H9 (cell line): ENCODE measurements at regions not wholly inside any gene's neighbourhood (a gene's known extent, or its start where the extent isn't known, plus 50 kb on each side); places are given as distances from the start of the nearest gene placed in this dataset.

Experiments used
- DNase-seq: peaks from one replicate; pipeline ENCODE4 v3.0.0-alpha.2; 2017
- H2AFZ ChIP-seq: one replicate; pipeline ENCODE4 v1.6.1; 2013; ENCODE audit warnings: mild to moderate bottlenecking, low read length, control low read depth, moderate library complexity
- H2AK5ac ChIP-seq: 2 replicates; pipeline ENCODE4 v1.6.1; 2013; ENCODE audit warnings: low read length, control low read depth, mixed read lengths; ENCODE audit not compliant: insufficient read length
- H2BK120ac ChIP-seq: one replicate; pipeline ENCODE4 v1.6.1; 2013; ENCODE audit warnings: low read depth, mild to moderate bottlenecking, low read length, control low read depth, inconsistent platforms; ENCODE audit not compliant: poor library complexity, severe bottlenecking
- H2BK12ac ChIP-seq: 2 replicates; pipeline ENCODE4 v1.6.1; 2013; ENCODE audit warnings: low read length, control low read depth, mixed read lengths, low read depth; ENCODE audit not compliant: insufficient read length
- H2BK15ac ChIP-seq: 2 replicates; pipeline ENCODE4 v1.6.1; 2013; ENCODE audit warnings: low read depth, low read length, control low read depth
- H2BK20ac ChIP-seq: one replicate; pipeline ENCODE4 v1.6.1; 2013; ENCODE audit warnings: low read depth, mild to moderate bottlenecking, low read length, control low read depth, inconsistent platforms; ENCODE audit not compliant: poor library complexity, severe bottlenecking
- H2BK5ac ChIP-seq: 2 replicates; pipeline ENCODE4 v1.6.1; 2013; ENCODE audit warnings: low read length, control low read depth, mixed read lengths; ENCODE audit not compliant: insufficient read length
- H3K14ac ChIP-seq: 2 replicates; pipeline ENCODE4 v1.6.1; 2013; ENCODE audit warnings: low read length, control low read depth; ENCODE audit not compliant: insufficient read depth
- H3K18ac ChIP-seq: 2 replicates; pipeline ENCODE4 v1.6.1; 2013; ENCODE audit warnings: low read depth, mild to moderate bottlenecking, mixed read lengths, low read length, control low read depth; ENCODE audit not compliant: insufficient read length
- H3K23ac ChIP-seq: 2 replicates; pipeline ENCODE4 v1.6.1; 2013; ENCODE audit warnings: low read length, control low read depth, mixed read lengths, low read depth; ENCODE audit not compliant: insufficient read length
- H3K23me2 ChIP-seq: 2 replicates; pipeline ENCODE4 v1.6.1; 2013; ENCODE audit warnings: low read depth, mild to moderate bottlenecking, mixed read lengths, low read length, control low read depth; ENCODE audit not compliant: insufficient read length, poor library complexity, severe bottlenecking
- H3K27ac ChIP-seq: 2 replicates; pipeline ENCODE4 v1.5.1; 2013; ENCODE audit warnings: low read length, control low read depth, mixed read lengths, low read depth; ENCODE audit not compliant: insufficient read length
- H3K27me3 ChIP-seq: 2 replicates; pipeline ENCODE4 v1.6.1; 2013; ENCODE audit warnings: low read length, control low read depth, inconsistent platforms; ENCODE audit not compliant: insufficient read depth
- H3K4ac ChIP-seq: 2 replicates; pipeline ENCODE4 v1.6.1; 2013; ENCODE audit warnings: low read depth, mild to moderate bottlenecking, control low read depth, inconsistent platforms, low read length, moderate library complexity
- H3K4me1 ChIP-seq: 2 replicates; pipeline ENCODE4 v1.6.1; 2013; ENCODE audit warnings: low read length, control low read depth, inconsistent platforms; ENCODE audit not compliant: insufficient read depth
- H3K4me2 ChIP-seq: 2 replicates; pipeline ENCODE4 v1.6.1; 2013; ENCODE audit warnings: low read length, control low read depth, mixed read lengths; ENCODE audit not compliant: insufficient read length, insufficient read depth
- H3K56ac ChIP-seq: 2 replicates; pipeline ENCODE4 v1.6.1; 2013; ENCODE audit warnings: low read depth, mild to moderate bottlenecking, mixed read lengths, low read length, control low read depth; ENCODE audit not compliant: insufficient read length
- H3K79me1 ChIP-seq: 2 replicates; pipeline ENCODE4 v1.6.1; 2013; ENCODE audit warnings: low read depth, mild to moderate bottlenecking, moderate library complexity, low read length, control low read depth, inconsistent platforms; ENCODE audit not compliant: insufficient read depth, poor library complexity, severe bottlenecking
- H3K79me2 ChIP-seq: 2 replicates; pipeline ENCODE4 v1.6.1; 2013; ENCODE audit warnings: low read length, control low read depth, inconsistent platforms; ENCODE audit not compliant: insufficient read depth
- H3K9ac ChIP-seq: 2 replicates; pipeline ENCODE4 v1.6.1; 2013; ENCODE audit warnings: low read length, control low read depth, mixed read lengths; ENCODE audit not compliant: insufficient read length; ENCODE audit errors: extremely low read depth
- H3K9me3 ChIP-seq: one replicate; pipeline ENCODE4 v1.6.1; 2013; ENCODE audit warnings: low read depth, low read length, inconsistent platforms; ENCODE audit not compliant: control insufficient read depth
- H3T11ph ChIP-seq: one replicate; pipeline ENCODE4 v1.6.1; 2013; ENCODE audit warnings: mild to moderate bottlenecking, low read length, control low read depth, inconsistent platforms
- H4K20me1 ChIP-seq: one replicate; pipeline ENCODE4 v1.6.1; 2013; ENCODE audit not compliant: control insufficient read depth, insufficient read length, insufficient read depth
- H4K5ac ChIP-seq: 2 replicates; pipeline ENCODE4 v1.6.1; 2013; ENCODE audit warnings: low read depth, mild to moderate bottlenecking, mixed read lengths, low read length, control low read depth; ENCODE audit not compliant: insufficient read length
- H4K8ac ChIP-seq: replicated peaks from 2 replicates; pipeline ENCODE4 v1.6.1; 2013; ENCODE audit warnings: low read length, control low read depth, mixed read lengths, low read depth; ENCODE audit not compliant: insufficient read length
- H4K91ac ChIP-seq: 2 replicates; pipeline ENCODE4 v1.6.1; 2013; ENCODE audit warnings: low read depth, mild to moderate bottlenecking, moderate library complexity, mixed read lengths, low read length, control low read depth; ENCODE audit not compliant: insufficient read length
- H3K27ac Mint-ChIP-seq, 3 experiments: 2 replicates in 2 of 3; 3 replicates in 1 of 3; pipeline ENCODE4 v1.8.0; 2020 to 2021; ENCODE audit warnings: mixed read lengths in 3 of 3, mild to moderate bottlenecking in 1 of 3, moderate library complexity in 1 of 3
- H3K27me3 Mint-ChIP-seq: 2 replicates; pipeline ENCODE4 v1.8.0; 2021; ENCODE audit warnings: low read depth, mild to moderate bottlenecking, moderate library complexity, mixed read lengths
- H3K36me3 Mint-ChIP-seq, 3 experiments: 2 replicates in 2 of 3; 3 replicates in 1 of 3; pipeline ENCODE4 v1.8.0; 2020 to 2021; ENCODE audit warnings: low read depth in 3 of 3, mixed read lengths in 3 of 3; ENCODE audit not compliant: insufficient read depth in 1 of 3
- H3K4me1 Mint-ChIP-seq, 2 experiments: 2 replicates each; pipeline ENCODE4 v1.8.0; 2020; ENCODE audit warnings: mixed read lengths in 2 of 2
- H3K4me3 Mint-ChIP-seq, 2 experiments: 2 replicates in 1 of 2; 3 replicates in 1 of 2; pipeline ENCODE4 v1.8.0; 2020 to 2021; ENCODE audit warnings: mild to moderate bottlenecking in 2 of 2, mixed read lengths in 2 of 2, moderate library complexity in 1 of 2
- H3K9me3 Mint-ChIP-seq, 2 experiments: 2 replicates in 1 of 2; 3 replicates in 1 of 2; pipeline ENCODE4 v1.8.0; 2020; ENCODE audit warnings: mild to moderate bottlenecking in 2 of 2, mixed read lengths in 2 of 2, moderate library complexity in 1 of 2
- CTCF ChIP-seq: fragments of 200-600 bp; sonication (generic); conservative IDR thresholded peaks from 3 replicates; pipeline ENCODE4 v1.8.0; 2021; ENCODE audit warnings: antibody characterized with exemption, mild to moderate bottlenecking
- WGBS: extraction: QIAGEN DNeasy Blood & Tissue Kit; methylation state at CpG from one replicate; pipeline ENCODE4 v1.1.7; 2013; ENCODE audit warnings: missing lambda C conversion rate, low lambda C conversion rate, mixed read lengths; ENCODE audit not compliant: insufficient read length; ENCODE audit errors: extremely low coverage; 5-methylcytosine and 5-hydroxymethylcytosine counted together

- DNase-seq, result no peak
Observed at GRCh38 chr3:181610083-181610972, 101.4 kb upstream of the SOX2 start.

More at GRCh38 chr3:181610083-181610972, 101.4 kb upstream of the SOX2 start:
- Histone ChIP-seq H2BK5ac (no peak overlapping the region), H3K4me1 (no peaks in the 10 kb centered on the region; the same call in 1 of the 2 replicates), H4K5ac (no peak overlapping the region), H3K56ac (no peak overlapping the region), H3K23me2 (no peaks in the 10 kb centered on the region), H4K91ac (no peak overlapping the region), H2BK15ac (no peak overlapping the region), H3K79me1 (no peaks in the 10 kb centered on the region), H2AK5ac (no peak overlapping the region), H4K8ac (no peak overlapping the region), H3T11ph (no peak overlapping the region), H3K9me3 (no peaks in the 10 kb centered on the region), H3K4ac (no peak overlapping the region), H3K14ac (no peak overlapping the region), H3K9ac (no peak overlapping the region), H4K20me1 (no peaks in the 10 kb centered on the region), H3K27ac (no peak overlapping the region), H3K23ac (no peak overlapping the region), H2BK20ac (no peak overlapping the region), H2BK120ac (no peak overlapping the region), H3K27me3 (no peaks in the 10 kb centered on the region), H3K18ac (no peak overlapping the region), H3K4me2 (no peak overlapping the region), H3K79me2 (no peaks in the 10 kb centered on the region), H2AFZ (no peak overlapping the region), H2BK12ac (no peak overlapping the region)
- Mint-ChIP-seq H3K4me3 (no peak overlapping the region), H3K36me3 (no peaks in the 10 kb centered on the region), H3K27me3 (no peaks in the 10 kb centered on the region), H3K9me3 (no peaks in the 10 kb centered on the region), H3K27ac (peak overlapping the region in 2 of 3 experiments; percentile 78 to 96; a peak in 3 of 7 replicates), H3K4me1 (peaks cover 35 to 42% of the 10 kb centered on the region in 2 experiments)
- no peak for TF ChIP-seq CTCF
- no CpG with 5 or more reads among the region's 4 CpGs for WGBS
